HCT116 (cell line): ENCODE measurements at regions not wholly inside any gene's neighbourhood (a gene's known extent, or its start where the extent isn't known, plus 50 kb on each side); places are given as distances from the start of the nearest gene placed in this dataset.

Experiments
- ATAC-seq: fragments of 200-7000 bp; cut with Tn5 transposase; 2 replicates; pipeline ENCODE4 v1.9.1; 2020; ENCODE audit warnings: mild to moderate bottlenecking, moderate library complexity
- BruUV-seq: library from RNA; stranded (reverse); fragments of 400-500 nt; replicated peaks from 2 replicates; lab custom pipeline; 2021; lab: Mats Ljungman, UMichigan
- CTCF ChIA-PET: fragments of 300-600 bp; sonication (Branson Sonifier 250); formaldehyde crosslinking; loops from one replicate; lab custom pipeline; 2021; ENCODE audit warnings: antibody characterized with exemption; lab: Charles Lee
- POLR2A ChIA-PET: fragments of 300-600, 350-600 bp; sonication (Branson Sonifier 250); formaldehyde crosslinking; loops from one replicate; lab custom pipeline; 2021; ENCODE audit warnings: antibody characterized with exemption; lab: Charles Lee
- RAD21 ChIA-PET, 2 experiments: fragments of 300-600 bp; sonication (Branson Sonifier 250); formaldehyde crosslinking; loops; one replicate each; lab custom pipeline; 2023; ENCODE audit warnings: low total read pairs in 2 of 2; ENCODE audit not compliant: uncharacterized antibody in 2 of 2, unreplicated experiment in 2 of 2, low non-redundant PET in 1 of 2; lab: Charles Lee
- DNase-seq: peaks from one replicate; pipeline ENCODE4 v3.0.0-alpha.2; 2010; ENCODE audit warnings: low read depth, low spot score
- H2AFZ ChIP-seq: fragments of 200-600 bp; shearing (Covaris generic), sonication (generic); 2 replicates; pipeline ENCODE4 v1.6.1; 2017; ENCODE audit warnings: low read depth, mixed run types, mixed read lengths, antibody characterized with exemption, low read length; ENCODE audit not compliant: poor library complexity, severe bottlenecking
- H3K27ac ChIP-seq: 2 replicates; pipeline ENCODE4 v1.5.1; 2012; ENCODE audit warnings: low read depth, low read length
- H3K27me3 ChIP-seq: fragments of 200-600 bp; sonication (generic); 2 replicates; pipeline ENCODE4 v1.6.1; 2016; ENCODE audit warnings: mixed run types, low read length, mixed read lengths; ENCODE audit not compliant: insufficient read depth
- H3K36me3 ChIP-seq, 2 experiments: fragments of 200-500 bp in 1 of 2; fragments of 200-600 bp in 1 of 2; sonication (Bioruptor generic) in 1 of 2; sonication (generic) in 1 of 2; 2 replicates each; pipeline versions ENCODE4 v1.5.1 to v1.6.1; 2014 to 2016; ENCODE audit warnings: low read length in 2 of 2, inconsistent platforms in 1 of 2, mixed read lengths in 1 of 2, mixed run types in 1 of 2; ENCODE audit not compliant: insufficient read depth in 2 of 2, control insufficient read depth in 1 of 2
- H3K4me1 ChIP-seq, 2 experiments: fragments of 200-600 bp in 1 of 2; sonication (generic) in 1 of 2; 2 replicates each; pipeline versions ENCODE4 v1.5.1 to v1.6.1; 2012 to 2017; ENCODE audit warnings: low read length in 2 of 2, inconsistent platforms in 1 of 2, mild to moderate bottlenecking in 1 of 2, mixed read lengths in 1 of 2, mixed run types in 1 of 2, moderate library complexity in 1 of 2; ENCODE audit not compliant: insufficient read depth in 2 of 2, control insufficient read depth in 1 of 2
- H3K4me2 ChIP-seq: fragments of 200-600 bp; sonication (generic); 2 replicates; pipeline ENCODE4 v1.6.1; 2017; ENCODE audit warnings: mixed run types, low read length, mixed read lengths
- H3K4me3 ChIP-seq, 2 experiments: fragments of 200-600 bp in 1 of 2; sonication (generic) in 1 of 2; replicated peaks in 1 of 2; 2 replicates each; pipeline ENCODE4 v1.5.1; 2011 to 2016; ENCODE audit warnings: low read length in 2 of 2, control low read depth in 1 of 2, low read depth in 1 of 2, mild to moderate bottlenecking in 1 of 2, mixed read lengths in 1 of 2, mixed run types in 1 of 2
- H3K79me2 ChIP-seq: fragments of 200-600 bp; sonication (generic); 2 replicates; pipeline ENCODE4 v1.6.1; 2017; ENCODE audit warnings: mild to moderate bottlenecking, mixed run types, low read length, moderate library complexity, mixed read lengths; ENCODE audit not compliant: insufficient read depth
- H3K9ac ChIP-seq: fragments of 200-600 bp; sonication (generic); 2 replicates; pipeline ENCODE4 v1.6.1; 2016; ENCODE audit warnings: low read length, mixed read lengths
- H3K9me2 ChIP-seq: fragments of 200-600 bp; sonication (generic), shearing (Covaris generic); 2 replicates; pipeline ENCODE4 v1.6.1; 2017; ENCODE audit warnings: mixed run types, mild to moderate bottlenecking, moderate library complexity; ENCODE audit not compliant: insufficient read depth
- H3K9me3 ChIP-seq, 2 experiments: fragments of 200-500 bp in 1 of 2; fragments of 200-600 bp in 1 of 2; sonication (Bioruptor generic) in 1 of 2; sonication (generic) in 1 of 2; 2 replicates each; pipeline ENCODE4 v1.6.1; 2014 to 2017; ENCODE audit warnings: low read length in 2 of 2, mixed read lengths in 2 of 2, inconsistent platforms in 1 of 2, low read depth in 1 of 2, mild to moderate bottlenecking in 1 of 2, mixed run types in 1 of 2, moderate library complexity in 1 of 2; ENCODE audit not compliant: control insufficient read depth in 1 of 2, insufficient read depth in 1 of 2
- H4K20me1 ChIP-seq: fragments of 200-600 bp; sonication (generic), shearing (Covaris generic); 2 replicates; pipeline ENCODE4 v1.6.1; 2017; ENCODE audit warnings: mixed run types, mild to moderate bottlenecking, moderate library complexity; ENCODE audit not compliant: insufficient read depth
- ATF3 ChIP-seq: IDR thresholded peaks from 2 replicates; pipeline ENCODE4 v1.6.1; 2012
- CBX3 ChIP-seq: IDR thresholded peaks from 2 replicates; pipeline ENCODE4 v1.6.1; 2012; ENCODE audit warnings: low read depth
- EGR1 ChIP-seq: IDR thresholded peaks from 2 replicates; pipeline ENCODE4 v1.6.1; 2012; ENCODE audit warnings: low read depth
- EZH2 ChIP-seq: fragments of 200-600 bp; sonication (generic); IDR thresholded peaks from 2 replicates; pipeline ENCODE4 v1.6.1; 2017; ENCODE audit warnings: antibody characterized with exemption, mixed run types
- EZH2phosphoT487 ChIP-seq: fragments of 200-600 bp; IDR thresholded peaks from 2 replicates; pipeline ENCODE4 v1.6.1; 2018; ENCODE audit warnings: antibody characterized with exemption, borderline replicate concordance
- JUND ChIP-seq: IDR thresholded peaks from 2 replicates; pipeline ENCODE4 v1.6.1; 2012
- MAX ChIP-seq: IDR thresholded peaks from 2 replicates; pipeline ENCODE4 v1.6.1; 2012
- POLR2A ChIP-seq: IDR thresholded peaks from 2 replicates; pipeline ENCODE4 v1.7.0; 2011; ENCODE audit warnings: borderline replicate concordance; ENCODE audit not compliant: insufficient read depth, insufficient read length; ENCODE audit errors: extremely low read depth
- SIN3A ChIP-seq: IDR thresholded peaks from 2 replicates; pipeline ENCODE4 v1.6.1; 2012; ENCODE audit warnings: low read depth
- SP1 ChIP-seq: IDR thresholded peaks from 2 replicates; pipeline ENCODE4 v1.6.1; 2012; ENCODE audit warnings: low read depth
- SRF ChIP-seq: IDR thresholded peaks from 2 replicates; pipeline ENCODE4 v1.6.1; 2012; ENCODE audit warnings: low read depth
- TCF7L2 ChIP-seq: IDR thresholded peaks from 2 replicates; pipeline ENCODE4 v1.7.0; 2011; ENCODE audit warnings: borderline replicate concordance, inconsistent platforms; ENCODE audit not compliant: insufficient read depth, insufficient read length; ENCODE audit errors: extremely low read depth
- YY1 ChIP-seq: IDR thresholded peaks from 2 replicates; pipeline ENCODE4 v1.6.1; 2011; ENCODE audit warnings: low read length, low read depth, moderate library complexity, mild to moderate bottlenecking; ENCODE audit not compliant: insufficient replicate concordance; ENCODE audit errors: extremely low read depth
- ZFX ChIP-seq: fragments of 450-650 bp; IDR thresholded peaks from 2 replicates; pipeline ENCODE4 v1.6.1; 2017
- ZNF274 ChIP-seq: fragments of 200-500 bp; sonication (Bioruptor generic); IDR thresholded peaks from 2 replicates; pipeline ENCODE4 v1.6.1; 2014; ENCODE audit warnings: mild to moderate bottlenecking, low read depth, low read length, inconsistent platforms
- intact Hi-C: fragments of 100-400 bp; cut with micrococcal nuclease; formaldehyde crosslinking; loops from 2 replicates; pipeline ENCODE4 v1.10.0; 2022
- TF ChIP-seq, protein P1 (sequence below): IDR thresholded peaks from 2 replicates; pipeline ENCODE4 v1.6.1; 2012; ENCODE audit warnings: low read depth
- TF ChIP-seq, protein P2 (sequence below): IDR thresholded peaks from 2 replicates; pipeline ENCODE4 v1.6.1; 2011; ENCODE audit warnings: mild to moderate bottlenecking, low read length, moderate library complexity; ENCODE audit not compliant: insufficient replicate concordance; ENCODE audit errors: extremely low read depth

GRCh38 chr6:159513074-159513720, 179.8 kb downstream of the SOD2 start:
- no peak overlapping the region for H3K9ac ChIP-seq
- ATAC-seq (no peak), DNase-seq (no peak)
- no peak overlapping the region for H3K4me2 ChIP-seq
- no peaks in the 10 kb centered on the region for H3K79me2 ChIP-seq
- no peaks in the 10 kb centered on the region for H4K20me1 ChIP-seq
- intact Hi-C loops = no loop called here
- H2AFZ ChIP-seq = no peak overlapping the region
- H3K36me3 ChIP-seq = no peaks in the 10 kb centered on the region
- ChIA-PET CTCF (no interaction called here), POLR2A (interaction anchor here (0.6 kb wide), 1 partner anchor 15 kb away, joined by 4 read pairs; no protein-coding TSS in a partner anchor), RAD21 (no interaction called here)
- H3K27me3 ChIP-seq = peaks cover 30% of the 10 kb centered on the region
- H3K4me1 ChIP-seq = no peaks in the 10 kb centered on the region
- TF ChIP-seq SRF (no peak), SIN3A (no peak), ATF3 (no peak), TCF7L2 (no peak), EZH2 (no peak), ZNF274 (no peak), CBX3 (no peak), JUND (no peak), POLR2A (no peak), MAX (no peak), EZH2phosphoT487 (no peak), EGR1 (no peak), SP1 (no peak), YY1 (no peak), ZFX (no peak)
- TF ChIP-seq, protein P1, sequence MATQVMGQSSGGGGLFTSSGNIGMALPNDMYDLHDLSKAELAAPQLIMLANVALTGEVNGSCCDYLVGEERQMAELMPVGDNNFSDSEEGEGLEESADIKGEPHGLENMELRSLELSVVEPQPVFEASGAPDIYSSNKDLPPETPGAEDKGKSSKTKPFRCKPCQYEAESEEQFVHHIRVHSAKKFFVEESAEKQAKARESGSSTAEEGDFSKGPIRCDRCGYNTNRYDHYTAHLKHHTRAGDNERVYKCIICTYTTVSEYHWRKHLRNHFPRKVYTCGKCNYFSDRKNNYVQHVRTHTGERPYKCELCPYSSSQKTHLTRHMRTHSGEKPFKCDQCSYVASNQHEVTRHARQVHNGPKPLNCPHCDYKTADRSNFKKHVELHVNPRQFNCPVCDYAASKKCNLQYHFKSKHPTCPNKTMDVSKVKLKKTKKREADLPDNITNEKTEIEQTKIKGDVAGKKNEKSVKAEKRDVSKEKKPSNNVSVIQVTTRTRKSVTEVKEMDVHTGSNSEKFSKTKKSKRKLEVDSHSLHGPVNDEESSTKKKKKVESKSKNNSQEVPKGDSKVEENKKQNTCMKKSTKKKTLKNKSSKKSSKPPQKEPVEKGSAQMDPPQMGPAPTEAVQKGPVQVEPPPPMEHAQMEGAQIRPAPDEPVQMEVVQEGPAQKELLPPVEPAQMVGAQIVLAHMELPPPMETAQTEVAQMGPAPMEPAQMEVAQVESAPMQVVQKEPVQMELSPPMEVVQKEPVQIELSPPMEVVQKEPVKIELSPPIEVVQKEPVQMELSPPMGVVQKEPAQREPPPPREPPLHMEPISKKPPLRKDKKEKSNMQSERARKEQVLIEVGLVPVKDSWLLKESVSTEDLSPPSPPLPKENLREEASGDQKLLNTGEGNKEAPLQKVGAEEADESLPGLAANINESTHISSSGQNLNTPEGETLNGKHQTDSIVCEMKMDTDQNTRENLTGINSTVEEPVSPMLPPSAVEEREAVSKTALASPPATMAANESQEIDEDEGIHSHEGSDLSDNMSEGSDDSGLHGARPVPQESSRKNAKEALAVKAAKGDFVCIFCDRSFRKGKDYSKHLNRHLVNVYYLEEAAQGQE = no peak
- TF ChIP-seq, protein P2, sequence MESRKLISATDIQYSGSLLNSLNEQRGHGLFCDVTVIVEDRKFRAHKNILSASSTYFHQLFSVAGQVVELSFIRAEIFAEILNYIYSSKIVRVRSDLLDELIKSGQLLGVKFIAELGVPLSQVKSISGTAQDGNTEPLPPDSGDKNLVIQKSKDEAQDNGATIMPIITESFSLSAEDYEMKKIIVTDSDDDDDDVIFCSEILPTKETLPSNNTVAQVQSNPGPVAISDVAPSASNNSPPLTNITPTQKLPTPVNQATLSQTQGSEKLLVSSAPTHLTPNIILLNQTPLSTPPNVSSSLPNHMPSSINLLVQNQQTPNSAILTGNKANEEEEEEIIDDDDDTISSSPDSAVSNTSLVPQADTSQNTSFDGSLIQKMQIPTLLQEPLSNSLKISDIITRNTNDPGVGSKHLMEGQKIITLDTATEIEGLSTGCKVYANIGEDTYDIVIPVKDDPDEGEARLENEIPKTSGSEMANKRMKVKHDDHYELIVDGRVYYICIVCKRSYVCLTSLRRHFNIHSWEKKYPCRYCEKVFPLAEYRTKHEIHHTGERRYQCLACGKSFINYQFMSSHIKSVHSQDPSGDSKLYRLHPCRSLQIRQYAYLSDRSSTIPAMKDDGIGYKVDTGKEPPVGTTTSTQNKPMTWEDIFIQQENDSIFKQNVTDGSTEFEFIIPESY = no peak
- BruUV-seq = no TSS peak
- no peaks in the 10 kb centered on the region for H3K9me2 ChIP-seq
- no peak overlapping the region for H3K4me3 ChIP-seq
- H3K27ac ChIP-seq = no peak overlapping the region
- H3K9me3 ChIP-seq = no peaks in the 10 kb centered on the region
